ENCODE measurements at regions not wholly inside any gene's neighbourhood (a gene's known extent, or its start where the extent isn't known, plus 50 kb on each side); places are given as distances from the start of the nearest gene placed in this dataset.

DNA sequence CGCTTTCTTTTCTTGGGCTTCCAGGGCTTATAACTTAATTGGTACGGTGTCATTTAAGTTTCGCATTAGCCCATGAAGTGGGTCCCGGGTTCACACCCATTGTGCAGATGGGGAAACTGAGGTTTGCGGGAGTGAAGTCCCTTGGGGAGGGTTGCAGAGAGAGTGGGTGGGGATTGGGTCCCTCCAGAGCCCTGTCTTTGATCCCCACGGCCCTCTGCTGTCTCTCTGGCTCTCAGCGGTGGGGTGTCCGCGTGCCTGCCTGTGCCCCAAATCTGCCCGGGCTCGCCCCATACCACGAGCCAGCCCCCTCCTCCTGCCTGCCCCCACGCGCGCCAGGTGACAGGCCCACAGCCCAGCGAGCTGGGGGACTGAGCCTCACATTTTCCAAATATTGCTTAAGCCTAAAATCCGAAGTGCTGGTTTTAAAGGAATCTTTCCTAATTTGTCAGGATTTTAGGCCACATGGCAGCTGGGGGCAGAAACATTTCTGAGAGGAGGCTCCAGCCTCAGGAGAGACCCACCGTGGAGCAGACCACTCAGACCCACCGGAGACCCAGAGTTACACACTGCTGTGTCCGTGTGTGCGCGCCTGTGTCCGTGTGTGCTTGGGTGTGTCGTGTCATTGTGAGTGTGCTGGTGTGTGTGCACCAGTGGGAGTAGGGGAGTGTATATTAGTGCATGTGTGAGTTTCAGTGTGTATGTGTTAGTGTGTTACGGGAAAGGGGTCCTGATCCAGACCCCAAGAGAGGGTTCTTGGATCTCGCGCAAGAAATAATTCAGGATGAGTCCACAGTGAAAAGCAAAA is 159.5 kb upstream of the IER5L start:
- DNase-seq: no peak

DNA sequence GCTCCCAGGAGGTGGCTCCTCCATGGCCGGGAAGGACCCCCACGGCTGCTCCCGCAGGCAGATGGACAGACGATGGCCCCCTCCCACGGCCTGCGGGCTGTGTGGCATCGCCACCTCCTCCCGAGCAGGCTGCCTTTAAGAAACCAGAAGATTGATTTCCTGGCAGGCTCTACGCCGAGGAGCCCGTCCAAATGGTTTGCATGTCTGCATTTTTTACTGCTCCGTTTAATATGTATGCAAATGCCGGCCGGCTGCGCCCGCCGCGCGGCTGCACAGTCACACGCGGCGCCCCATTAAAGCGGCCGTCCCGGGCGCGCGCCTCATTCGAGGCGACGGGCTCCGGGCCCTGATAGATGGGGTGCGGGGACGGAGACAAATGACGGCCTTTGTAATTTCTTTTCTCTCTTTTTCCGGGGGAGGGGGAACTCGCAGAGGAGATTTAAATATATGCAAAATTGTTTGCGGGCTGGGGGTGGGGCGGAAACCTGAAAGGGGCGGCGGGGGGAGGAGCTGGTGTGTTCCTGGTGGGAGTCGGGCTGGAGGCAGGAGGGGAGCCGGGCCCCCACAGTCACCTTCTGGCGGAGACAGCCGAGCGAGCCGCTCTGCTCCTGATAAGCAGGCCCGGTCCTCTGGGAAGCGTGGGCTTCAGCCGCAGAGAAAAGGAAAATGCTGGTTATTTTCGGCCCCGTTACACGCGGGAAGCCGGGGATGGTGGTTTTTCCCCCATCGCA is 158.7 kb upstream of the IER5L start:
- peak; percentile 32 for DNase-seq

DNA sequence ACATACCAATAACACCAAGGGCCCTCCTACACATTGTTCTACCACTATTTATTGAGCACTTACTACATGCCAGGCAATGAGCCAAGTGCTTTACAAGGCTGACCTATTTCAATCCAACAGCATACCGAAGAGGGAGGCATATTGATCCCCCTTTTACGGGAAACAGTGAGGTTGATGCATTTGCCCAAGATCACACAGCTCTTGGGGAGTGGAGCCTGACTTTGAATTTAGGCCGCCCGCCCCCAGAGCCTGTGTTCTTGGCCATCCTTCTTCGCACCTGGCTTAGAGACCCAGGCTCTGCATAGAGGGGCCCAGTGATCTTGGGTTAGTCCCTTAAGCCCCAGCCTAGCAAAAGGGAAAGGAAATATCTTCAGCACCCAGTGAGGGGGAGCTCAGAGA is 158.1 kb upstream of the IER5L start:
- no peak for DNase-seq

DNA sequence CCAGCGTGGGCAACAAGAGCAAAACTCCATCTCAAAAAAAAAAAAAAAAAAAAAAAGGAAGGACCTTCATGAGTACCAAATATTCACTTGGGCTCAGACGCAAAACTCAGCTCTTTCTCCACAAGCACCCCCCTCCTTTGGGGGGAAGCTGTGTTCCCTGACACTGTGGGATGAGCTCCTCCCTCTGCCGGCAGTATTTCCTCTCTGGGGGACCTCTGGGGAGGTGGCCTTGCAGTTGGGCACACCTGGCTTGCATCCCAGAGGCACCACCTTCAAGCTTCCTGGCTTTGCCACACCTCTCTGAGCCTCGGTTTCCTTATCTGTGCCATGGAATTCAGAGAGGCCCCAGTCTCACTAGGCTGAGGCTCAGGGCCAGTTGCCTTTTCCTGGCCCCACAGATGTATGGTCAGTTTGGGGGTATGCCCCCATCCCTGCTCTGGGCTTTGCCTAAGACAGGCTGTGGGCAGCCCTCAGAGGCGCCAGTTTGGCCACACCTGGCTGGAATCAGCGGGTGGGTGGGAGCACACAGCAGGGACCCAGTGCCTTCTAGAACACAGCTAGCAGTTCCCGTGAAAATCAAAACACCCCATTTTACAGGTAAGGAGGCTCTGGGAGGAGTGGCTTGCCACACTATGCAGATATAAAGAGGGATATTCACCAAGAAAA is 157.5 kb upstream of the IER5L start:
- DNase-seq: no peak

DNA sequence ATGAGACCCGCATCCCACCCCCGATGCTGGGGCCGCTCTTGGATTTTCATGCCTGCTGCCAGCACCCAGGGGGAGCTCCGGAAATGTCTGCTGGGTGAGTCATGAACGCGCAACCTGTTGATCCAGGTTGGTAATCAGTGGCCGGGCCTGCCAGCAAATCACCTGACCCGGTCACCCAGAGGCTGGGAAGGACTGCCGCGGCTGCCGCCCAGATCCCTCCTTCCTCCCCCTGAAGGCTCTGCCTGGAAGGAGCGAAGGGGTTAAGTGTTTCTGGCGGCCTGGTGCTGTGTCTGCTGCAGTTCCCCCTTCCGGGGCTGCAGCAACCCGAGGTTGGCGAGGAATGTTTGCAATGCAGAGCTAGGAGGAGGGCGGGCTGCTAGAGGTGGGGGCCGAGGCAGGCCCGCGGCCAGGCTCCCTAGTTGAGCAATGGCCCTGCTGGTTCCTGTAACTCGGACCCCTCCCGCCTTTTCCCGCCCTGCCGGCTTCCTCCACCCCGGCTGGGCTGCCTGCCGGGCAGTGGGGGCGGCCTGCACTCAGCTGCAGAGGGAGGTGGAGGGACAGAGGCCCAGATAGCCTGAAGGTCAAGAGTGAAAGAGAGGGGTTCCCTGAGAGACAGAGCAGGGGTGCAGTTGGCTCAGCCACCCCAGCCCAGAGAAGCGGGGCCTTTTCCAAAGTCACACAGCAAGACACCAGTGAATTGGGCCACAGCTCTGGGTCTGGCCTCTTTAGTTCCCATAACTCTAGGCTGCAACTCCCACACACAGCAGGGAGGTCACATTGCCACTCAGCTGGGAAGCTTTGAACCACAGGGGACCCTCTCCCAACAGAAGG is 156.3 kb upstream of the IER5L start:
- peak; percentile 15 for DNase-seq

DNA sequence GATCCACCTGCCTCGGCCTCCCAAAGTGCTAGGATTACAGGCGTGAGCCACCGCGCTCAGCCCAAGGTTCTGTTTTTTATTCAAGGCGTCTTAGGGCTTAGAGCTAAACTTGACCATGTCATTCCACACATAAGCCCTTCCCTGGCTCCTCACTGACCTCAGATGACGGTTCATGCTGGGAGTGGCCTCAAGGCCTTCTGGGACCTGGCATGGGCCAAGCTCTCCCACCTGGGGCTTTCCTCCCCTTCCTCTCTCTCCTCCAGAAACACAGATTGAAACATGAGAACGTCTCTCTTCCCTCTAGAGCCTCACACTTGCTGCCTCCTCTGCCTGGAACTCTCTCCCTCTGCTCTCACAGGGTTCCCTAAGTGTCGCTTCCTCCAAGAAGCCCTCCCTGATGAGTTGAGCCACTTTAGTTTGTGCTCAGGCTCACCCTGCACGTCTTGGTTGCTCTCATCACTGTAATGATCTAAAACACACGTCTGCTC is 155.6 kb upstream of the IER5L start:
- no peak for DNase-seq

DNA sequence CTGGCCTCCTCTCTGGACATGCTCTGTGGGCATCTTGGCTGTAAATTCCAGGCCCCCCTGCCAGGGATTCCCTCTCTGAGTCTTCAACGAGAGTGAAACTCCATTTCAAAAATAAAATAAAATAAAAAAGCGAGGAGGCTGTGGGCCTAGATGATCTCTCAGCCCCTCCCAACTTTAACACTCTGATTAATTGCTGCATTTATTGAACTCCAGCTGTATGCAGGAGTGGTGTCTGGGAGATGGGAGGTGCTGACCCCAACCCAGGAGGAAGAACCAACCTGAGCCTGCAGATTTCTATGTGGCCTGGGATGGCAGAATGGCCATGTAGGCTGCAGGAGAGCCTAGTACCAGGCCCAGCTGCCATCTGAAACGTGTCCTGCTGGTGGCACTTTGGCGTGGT is 154.5 kb upstream of the IER5L start:
- DNase-seq: no peak

DNA sequence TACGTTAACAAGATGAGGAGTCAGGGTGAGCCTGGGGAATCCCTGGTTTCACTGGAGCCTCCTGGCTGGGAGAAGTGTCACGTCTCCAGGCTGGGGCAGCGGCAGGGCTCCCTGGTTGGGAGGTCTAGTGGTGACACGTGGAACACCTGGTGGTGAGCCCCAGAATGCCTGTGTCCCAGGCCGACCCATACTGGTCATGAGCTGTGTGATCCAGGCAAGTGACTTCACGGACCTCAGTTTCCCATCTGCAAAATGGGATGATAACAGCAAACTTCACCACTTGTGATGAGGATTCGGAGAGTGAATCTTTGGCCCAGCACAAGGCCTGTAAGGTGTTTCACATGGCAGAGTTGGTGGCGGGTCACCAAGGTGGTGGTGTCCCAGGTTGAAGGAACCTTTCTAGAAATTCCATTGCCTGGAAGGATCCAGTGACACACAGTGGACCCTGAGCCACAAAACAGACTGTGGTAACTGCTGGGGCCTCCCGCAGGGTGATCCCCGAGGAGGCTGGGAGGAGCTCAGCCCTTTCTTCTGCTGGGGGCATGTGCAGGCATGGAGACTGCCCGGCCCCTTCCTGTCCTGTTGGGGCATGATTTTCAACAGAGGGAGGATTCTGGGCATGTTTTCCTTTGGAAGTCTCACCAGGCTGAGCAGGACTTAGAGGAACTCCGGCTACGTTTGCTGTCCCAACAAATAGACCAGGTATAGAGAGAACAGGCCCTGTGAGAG is 153.9 kb upstream of the IER5L start:
- DNase-seq: no peak

DNA sequence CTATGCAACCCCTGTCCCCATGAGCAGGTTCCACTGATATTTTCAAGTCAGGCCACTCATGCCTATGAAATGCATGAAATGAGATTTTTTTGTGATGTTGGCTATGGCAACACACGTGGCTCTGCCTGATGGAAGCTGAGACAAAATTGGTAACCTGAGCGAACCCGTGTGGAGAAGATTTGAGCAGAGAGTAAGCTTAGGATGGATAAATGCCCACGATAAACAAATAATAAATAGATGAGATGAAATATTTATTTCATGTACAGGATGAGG is 153.4 kb upstream of the IER5L start:
- DNase-seq: no peak

DNA sequence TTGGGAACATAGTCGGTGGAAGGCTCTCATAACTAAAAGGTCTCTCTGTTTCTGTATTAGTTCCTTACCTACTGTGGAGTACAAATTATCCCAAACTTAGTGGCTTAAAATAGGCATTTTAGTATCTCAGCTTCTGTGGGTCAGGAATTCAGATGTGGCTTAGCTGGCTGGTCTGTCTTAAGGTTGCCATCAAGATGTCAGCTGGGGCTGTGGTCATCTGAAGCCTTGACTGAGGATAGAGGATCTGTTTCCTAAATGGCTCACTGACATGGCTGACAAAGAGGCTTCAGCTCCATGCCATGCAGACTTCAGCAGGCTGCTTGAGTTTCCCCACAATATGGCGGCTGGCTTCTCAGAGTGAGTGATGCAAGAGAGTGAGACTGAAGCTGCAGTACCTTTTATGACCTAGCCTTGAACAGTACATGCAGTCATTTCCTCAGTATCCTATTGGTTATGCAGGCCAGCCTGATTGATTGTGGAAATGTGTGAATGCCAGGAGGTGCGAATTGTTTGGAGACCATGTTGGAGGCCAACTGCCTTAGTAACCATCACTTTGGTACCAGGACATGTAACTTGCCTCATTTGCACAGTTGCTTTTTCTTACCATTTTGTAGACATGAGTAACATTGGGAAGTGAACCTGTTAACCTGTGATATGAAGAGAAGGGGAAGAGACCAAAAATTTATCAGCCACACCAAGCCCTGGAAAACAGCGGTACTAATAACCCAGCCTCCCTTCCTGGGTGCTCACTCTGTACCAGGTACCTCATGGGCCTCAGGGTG is 152.8 kb upstream of the IER5L start:
- peak; percentile 20 for DNase-seq

DNA sequence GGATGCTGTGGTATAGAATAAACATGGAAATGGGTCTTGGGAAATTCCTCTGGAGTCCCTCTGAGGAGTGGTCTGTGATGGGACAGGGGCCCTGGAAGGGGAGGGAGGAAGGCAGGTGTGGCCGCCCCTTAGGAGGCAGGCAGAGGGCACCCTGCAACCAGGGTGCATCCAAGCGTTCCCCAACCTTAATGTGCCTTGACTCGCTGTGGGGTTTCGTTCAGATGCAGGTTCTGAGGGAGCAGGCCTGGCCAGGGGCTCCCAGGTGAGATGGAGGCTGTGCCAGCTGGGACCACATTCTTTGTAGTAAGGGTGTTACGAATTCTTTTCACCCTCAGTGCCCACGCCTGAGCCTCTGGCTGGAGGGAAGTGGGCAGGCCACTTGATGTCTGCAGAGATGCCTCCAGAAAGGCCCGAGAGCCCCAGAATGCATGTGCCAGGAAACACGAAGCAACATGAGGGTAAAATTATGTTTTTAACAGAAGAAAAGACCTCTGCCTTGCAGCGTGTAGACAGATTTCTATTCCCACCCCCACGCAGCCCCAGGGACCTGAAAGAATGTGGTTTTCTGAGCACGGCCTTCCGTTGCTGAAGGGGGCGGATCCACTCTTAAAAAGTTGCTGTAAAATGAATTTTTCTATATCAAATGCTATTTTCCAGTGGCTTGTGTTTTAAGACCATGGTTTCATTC is 150.4 kb upstream of the IER5L start:
- DNase-seq: peak; percentile 29

DNA sequence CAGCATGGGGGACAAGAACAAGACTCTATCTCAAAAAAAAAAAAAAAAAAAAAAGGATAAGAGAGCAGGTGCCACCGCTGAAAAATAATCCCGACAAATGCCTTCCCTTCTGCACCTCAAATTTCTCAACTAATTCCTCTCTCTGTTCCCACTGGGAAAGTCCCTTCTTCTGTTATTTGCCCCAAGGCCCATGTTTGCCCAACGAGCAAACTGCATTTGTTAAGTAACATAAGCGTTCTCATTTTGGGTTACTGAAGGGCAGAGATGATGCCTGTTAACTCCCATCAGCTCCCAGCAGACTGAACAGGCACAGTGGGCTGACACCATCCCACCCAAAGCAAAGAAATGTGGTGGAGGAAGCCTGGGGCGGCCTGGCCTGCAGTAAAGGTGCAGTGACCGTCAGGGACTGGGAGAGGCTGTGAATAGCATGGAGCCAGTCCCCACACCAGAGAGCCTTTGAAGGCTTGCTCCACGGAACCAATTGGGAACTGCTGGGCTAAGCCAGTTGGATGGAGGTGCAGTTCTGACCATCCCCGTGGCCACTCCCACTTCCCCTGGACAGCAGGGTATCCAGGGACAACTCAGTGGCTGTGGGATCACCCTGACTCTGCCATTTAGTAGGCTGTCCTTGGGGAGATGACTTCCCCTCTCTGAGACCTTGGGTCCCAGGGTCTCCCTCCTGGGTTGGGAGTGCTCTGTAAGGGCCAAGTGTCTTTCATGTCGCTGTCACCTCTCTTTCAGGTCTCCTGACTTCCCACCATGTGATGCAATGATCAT is 149.7 kb upstream of the IER5L start:
- no peak for DNase-seq

DNA sequence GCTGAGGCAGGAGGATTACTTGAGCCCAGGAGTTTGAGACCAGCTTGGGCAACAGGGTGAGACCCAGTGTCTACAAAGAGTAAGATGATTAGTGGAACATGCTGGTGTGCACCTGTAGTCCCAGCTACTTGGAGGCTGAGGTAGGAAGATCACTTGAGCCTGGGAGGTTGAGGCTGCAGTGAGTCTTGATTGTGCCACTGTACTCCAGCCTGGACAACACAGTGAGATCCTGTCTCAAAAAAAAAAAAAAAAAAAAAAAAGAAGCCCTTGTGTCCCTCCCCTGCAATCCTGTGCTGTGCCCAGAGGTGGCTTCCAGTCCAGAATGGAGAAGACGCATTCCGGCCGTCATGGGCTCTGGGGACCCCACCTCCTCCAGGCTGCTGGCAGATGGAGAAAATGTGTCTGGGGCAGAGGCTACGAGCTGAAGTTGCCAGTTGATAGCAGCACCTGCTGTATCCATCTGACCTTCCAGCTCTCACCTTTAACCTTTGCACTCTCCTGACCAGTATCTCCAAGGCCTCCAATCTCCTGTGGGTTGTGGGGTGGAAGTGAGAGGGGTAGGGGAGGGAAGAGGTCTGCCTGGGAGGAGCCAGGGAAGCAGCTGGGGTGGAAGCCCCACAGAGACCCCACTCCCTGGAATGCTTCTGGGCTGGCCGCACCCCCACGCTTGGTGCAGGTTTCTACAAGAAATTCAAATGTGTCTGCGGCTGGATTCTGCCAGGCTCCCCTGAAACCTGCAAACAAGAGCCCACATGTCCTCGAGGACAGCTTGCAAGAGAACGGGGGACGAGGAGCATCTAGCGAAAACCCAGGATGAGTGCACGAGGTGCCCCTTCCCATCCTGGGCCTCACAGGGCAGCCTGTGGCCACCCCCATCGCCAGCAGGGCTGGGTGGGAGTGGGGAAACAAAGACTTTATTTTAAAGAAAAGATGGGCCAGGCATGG is 148.3 kb upstream of the IER5L start:
- no peak for DNase-seq

DNA sequence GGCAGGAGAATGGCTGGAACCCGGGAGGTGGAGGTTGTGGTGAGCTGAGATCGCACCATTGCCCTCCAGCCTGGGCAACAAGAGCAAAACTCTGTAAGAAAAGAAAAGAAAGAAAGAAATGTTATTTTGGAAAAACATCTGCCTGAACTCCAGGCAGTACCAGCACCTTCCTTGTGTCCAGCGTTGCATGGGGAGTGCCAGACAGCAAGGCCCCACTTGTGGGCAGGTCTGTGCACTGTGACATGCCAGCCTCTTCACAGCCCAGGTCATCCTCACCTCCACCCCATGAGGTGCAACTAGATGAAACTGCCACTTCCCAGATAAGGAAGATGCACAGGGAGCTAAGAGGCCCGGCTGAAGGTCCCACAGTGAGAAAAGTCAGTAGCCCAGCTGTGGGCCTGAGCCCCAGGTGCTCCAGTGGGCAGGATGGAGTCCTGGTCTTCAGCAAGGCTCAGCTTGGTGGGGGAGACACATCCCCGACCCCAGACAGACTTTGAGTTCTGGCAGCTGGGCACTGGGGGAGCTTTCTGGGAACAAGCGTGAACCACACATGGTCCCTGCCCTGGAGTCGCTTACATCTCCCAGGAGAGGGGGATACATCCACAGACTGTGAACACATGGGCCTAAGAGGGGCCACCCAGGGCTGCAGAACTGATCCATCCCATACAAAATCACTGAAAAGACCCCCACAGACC is 146.9 kb upstream of the IER5L start:
- no peak for DNase-seq

DNA sequence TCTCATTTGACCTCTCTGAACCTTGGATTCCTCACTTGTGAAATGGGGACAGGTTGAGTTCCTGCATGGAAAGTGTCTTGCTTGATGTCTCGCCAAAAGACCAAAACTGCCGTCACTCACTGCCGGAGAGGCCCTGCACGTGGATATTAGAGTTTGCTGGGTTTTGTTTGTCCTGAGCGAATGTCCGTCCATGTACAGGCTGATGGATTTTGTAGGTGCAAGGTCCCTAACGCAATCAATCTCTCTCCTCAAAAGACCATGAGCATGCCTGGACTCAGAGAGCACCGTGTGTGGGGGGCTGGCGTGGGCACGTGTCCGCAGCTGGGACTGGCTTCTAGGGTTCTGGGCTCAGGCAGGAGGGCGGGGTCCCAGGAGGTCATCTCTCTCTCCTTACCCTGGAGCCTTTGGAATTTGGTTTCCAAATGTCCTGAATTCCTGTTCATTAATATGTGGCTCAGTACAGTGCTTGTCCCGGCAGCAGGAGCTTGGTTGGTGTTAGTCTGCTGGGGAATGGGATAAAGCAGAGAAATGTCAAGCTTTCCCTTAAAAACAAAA is 146.0 kb upstream of the IER5L start:
- DNase-seq: no peak

DNA sequence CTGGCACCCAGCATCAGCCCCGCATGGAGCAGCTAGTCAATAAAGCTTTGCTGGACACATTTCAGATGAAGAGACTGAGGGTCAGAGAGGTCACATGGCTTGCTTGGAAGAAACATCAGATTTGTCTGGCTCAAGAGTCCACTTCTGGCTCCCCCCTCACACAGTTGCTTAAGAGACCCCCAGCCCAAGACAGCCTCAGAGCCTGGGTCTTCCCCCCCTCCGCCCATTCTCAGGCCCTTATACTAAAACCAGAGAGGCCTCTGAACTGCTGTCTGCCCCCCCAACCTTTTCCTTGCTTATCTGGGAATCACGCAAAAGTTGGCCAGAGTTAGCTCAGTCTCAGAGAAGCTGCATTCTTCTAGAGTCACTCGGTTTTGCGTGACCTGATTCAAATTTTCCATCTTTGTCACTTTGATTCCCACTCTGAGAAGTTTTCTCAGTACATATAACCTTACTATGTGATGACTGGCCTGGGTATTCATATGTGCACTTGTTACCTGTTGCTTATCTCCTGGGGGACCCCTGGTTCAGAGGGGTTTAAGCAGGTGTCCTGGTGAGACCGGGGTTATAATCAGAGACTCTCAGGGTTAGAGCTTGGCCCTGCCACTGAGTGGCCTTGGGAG is 145.4 kb upstream of the IER5L start:
- no peak for DNase-seq

DNA sequence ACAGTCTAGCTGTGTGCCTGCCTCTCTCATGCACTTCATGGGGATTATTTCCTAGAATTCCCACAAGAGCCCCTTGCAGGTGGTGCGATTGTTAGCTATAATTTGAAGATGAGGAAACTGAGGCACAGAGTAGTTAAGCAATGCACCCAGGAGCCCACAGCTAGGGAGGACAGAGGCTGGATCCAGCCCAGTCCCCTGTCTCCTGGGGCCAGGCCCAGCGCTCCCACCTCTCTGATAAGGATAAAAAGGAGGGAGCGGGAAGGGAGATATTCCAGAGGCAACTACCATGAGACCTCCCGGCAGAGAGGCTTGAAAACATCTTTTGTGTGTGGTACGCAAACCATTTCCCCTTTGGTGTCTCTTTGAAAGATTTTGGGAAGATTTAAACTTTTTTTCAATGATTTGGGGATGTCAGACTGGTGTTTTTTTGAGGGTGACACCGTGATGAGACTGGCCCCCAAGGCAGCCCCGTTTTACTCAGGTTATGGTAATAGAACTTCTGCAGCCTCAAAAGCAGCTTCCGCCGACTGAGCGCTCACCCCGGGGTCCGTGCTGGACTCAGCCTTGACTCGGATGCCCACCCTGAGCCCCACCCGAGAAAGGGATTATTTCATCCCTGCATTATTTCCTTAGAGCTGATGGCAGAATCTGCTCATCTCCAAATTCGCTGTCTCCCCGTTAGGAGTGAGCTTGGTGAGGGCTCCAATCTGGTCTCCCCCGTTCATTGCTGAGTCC is 144.7 kb upstream of the IER5L start:
- no peak for DNase-seq

Measured in stimulated activated CD4-positive, alpha-beta T cell treated with anti-CD3 and anti-CD28 coated beads, Interleukin-4, amount 100 ng/mL, for 24 hours (primary cell).